GM18511 (cell line): ENCODE measurements at regions not wholly inside any gene's neighbourhood (a gene's known extent, or its start where the extent isn't known, plus 50 kb on each side); places are given as distances from the start of the nearest gene placed in this dataset.

ENCODE experiments used
- ATAC-seq: cut with Tn5 transposase; IDR thresholded peaks from one replicate; pipeline ENCODE4 v1.9.1; 2021; ENCODE audit warnings: mild to moderate bottlenecking, moderate library complexity; ENCODE audit not compliant: unreplicated experiment

DNA sequence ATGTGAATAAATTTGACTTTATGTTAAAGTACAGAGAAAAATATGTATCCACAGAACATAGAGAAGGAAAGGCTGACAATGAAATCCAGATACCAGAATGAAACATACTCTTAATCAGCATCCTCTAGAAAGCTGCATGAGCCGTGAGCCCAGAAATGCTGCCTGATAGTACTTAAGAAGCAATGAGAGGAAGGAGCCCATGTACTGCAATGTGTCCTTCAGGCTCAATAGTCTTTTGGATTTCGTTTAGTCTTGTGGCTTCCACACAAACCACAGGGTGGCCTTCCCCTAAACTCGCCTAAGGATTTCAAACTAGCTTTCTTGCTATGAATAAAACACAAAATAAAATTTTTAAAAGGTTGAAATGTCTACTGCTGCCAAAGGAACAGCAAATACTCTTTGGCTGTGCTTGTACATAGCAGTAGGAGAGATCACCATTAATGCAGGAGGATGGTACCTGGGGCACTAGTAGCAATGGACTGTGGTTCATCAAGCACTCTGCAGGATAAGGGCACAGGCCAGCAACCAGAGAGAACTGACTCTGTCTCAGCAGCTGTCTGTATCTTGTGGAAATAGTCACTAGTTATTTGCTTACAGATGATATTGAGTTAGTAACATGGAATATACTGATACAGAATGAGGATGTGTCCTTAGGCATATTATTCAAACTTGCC lies 988.3 kb upstream of the LRFN5 start:
- ATAC-seq: no peak

DNA sequence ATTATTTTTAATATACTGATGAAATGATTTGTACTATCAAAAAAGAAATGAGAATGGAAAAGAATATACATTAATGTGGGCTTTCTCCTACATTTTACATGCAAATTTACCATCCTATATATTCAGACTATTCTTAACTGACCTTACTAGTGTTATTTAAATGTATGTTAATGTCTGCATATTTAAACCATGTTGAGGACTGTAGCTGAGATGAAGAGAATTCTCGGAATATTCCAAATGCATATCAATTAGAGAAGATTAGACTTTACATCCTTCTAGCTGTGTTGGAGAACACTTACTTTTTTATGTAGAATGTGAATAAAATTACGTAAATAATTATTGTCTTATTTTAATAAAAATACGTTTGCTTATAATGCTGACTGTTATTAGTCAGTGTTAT lies 990.1 kb upstream of the LRFN5 start:
- ATAC-seq: no peak

DNA sequence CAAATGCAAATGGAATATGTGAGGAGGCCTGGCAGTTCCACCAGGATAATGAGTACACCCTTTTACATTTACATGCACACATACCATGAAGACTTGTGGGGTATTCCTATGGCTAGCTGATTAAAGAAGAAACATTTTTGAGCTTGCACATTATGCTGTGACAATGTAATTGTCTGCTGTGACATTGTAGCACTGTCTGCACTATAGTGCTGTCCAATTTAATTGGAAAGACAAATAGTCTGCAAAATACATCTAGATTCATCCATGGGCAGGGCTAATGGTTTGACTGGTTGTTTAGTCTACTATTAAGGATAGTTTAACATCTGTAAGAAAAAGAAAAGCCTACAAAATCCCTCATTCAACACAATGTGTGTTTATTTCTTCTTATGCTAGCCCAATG lies 1005.6 kb upstream of the LRFN5 start:
- no peak for ATAC-seq

DNA sequence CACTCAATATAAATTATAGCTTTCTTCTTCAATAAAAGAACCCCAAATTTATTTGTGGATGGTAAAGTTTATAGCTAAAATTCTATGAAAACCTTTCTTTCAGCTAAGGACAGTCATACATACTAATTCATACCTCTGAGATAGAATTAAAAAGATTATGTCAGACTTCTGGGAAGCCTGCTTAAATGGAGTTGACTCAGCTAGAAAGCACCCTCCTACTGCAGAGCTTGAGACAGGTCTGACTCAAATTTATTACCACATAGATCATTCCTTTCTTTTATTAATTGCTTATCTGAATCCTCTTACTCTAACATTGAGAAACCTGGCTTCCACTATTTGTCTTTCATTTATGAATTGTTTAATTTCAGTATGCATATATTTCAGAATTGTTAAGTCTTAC lies 1007.0 kb upstream of the LRFN5 start:
- ATAC-seq: no peak

DNA sequence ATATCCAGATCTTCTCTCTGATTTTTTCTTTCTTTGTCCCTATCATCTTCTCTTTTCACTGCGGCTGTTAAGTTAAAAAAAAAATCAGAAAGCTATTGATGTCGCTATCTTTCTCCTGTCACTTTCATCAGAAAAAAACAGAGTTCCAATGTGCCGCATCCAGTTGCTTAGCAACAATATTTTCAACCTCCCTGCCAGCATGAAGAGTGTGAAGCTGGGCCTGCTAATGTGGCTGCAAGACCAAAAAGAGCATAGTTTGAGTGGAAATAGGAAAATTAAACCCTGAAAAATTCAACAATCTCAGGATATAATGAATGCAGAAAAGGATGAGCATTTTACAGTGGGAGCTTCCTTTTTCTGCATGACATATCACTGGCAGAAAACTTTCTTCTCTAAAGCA lies 1025.4 kb upstream of the LRFN5 start:
- no peak for ATAC-seq

DNA sequence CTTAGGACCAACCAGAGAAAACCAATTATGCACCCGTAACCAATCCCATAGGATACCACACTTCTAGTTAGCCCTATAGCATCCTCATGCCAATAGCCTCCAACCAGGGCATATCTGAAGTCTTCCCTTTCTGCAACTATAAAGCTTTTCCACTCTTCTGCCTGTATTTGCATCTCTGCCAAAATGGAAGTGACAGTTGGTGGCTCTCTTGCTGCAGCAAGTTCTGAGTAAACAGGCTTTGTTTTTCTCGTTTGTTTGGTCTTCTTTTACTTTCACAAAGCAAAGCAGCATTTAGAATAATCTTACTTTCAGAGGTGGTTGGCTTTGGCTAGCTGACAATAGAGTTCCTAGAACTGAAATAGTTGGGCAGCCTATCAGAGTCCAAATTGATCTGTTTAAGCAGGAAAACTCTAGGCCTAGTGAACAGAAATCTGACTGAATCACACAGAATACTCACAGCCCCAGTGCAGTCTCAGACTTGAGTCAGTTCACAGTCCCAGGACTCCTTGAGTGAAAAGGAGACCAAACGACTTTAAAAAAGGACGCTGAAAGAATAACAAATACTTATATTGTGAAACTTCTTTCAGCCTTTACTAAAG lies 1029.7 kb upstream of the LRFN5 start:
- ATAC-seq: no peak

DNA sequence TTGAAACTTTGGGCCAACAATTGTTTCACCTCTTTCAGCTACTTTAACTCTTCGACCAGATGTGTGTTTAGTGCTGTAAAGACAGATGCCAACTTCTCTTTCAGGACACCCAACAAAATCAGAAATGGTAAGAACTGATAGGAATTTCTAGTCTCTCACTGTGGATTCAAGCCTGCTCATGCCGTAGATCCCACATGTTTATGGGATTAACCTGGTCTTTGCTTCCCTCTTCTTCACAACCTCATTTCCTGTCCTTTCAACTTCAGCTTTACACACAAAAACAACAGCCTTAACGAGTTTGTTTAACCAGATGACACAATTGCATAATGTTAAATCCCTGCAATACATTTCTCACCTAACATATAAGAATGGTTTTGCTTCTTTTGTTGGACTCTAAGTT lies 1031.9 kb upstream of the LRFN5 start:
- ATAC-seq: no peak

DNA sequence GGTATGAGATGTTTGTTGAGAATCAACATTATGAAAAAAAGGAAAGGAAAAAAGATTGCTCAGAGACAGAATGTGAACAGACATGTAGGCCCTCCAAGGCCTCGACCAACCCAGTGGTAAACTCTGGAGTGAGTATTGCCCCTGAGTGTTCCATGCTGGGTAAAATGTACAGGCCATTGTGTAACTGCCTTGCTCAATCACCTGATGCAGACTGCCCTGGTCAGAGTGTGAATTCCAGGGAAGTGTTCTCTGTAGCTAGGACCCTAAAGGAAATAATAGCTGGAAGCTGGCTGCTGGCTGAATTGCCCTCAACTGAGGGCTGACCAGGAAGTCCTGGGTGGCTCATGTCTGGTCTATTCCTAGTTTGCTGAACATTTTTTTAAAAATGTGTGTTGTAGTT lies 1081.4 kb upstream of the LRFN5 start:
- ATAC-seq: no peak

DNA sequence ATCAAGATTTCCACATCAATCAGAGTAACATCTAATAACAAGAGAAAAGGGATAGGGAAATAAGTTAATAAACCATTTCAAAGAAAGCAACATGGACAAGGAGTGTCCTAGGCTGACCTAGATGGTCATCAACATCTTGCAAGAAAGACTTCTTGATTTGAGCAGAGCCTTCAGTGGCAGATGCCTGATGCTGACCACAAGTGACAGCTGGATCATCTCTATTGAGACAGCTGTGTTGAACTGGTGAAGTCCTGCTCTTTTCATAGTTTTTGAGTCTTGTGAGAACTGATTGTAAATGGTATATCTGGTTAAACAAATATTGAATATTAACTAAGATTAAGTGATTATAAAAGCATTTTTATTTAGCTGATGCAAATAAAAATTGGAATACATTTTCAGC lies 1083.6 kb upstream of the LRFN5 start:
- no peak for ATAC-seq

DNA sequence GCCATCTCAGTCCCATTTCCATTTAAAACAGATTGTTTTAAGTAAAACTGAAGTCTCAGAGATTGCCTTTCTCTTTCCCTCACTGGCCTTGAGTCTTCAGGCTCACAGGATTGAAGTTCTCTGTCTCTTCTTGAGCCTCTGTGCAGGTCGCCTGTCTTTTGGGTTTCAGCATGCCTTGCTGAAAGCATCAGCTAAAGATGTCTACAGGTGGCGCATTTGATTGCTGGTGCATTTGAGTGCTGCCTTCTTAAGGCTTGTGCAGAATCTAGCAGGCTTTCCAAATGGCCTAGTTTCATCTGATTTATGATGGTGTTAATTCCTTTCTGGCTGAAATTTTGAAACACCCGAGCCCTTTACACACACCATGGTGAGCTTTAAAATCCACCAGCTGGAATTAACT lies 1062.2 kb upstream of the FBXO33 start:
- ATAC-seq: no peak

DNA sequence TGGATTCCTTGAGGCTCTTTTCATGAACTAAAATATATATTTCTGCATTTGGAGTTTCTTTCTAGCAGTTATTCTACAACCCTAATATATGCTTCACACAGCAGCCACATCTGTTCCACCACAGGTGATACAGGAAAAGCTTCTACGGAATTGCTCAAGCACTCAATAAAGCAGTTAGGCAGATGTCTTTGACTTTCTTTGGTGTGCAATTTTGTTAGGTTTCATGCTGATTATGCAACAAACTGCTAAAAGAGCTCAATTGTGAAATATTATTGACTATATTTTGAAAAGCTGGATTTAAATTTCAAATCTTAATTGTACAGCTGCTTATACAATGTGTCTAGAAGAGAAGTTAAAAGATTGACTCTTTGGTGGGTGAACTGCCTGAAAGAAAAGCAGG lies 1055.6 kb upstream of the FBXO33 start:
- no peak for ATAC-seq

DNA sequence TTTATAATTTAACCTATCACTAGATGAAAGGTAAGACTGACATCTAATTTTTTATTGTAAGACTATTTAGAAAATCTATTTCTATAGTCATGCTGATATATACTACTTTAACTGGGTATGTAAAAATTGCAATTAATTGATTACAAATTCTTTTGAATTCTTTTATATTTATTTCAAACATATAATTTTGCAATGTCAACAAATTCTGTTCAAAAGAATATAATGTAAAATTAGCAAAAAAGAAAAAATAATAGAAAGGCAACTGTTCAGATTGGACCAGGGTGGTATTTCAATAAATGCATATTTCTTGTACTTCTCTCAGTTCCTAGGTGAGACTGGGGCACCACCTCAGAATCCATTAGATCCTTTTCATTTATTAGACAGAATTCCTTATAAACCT lies 1053.5 kb upstream of the FBXO33 start:
- ATAC-seq: no peak

DNA sequence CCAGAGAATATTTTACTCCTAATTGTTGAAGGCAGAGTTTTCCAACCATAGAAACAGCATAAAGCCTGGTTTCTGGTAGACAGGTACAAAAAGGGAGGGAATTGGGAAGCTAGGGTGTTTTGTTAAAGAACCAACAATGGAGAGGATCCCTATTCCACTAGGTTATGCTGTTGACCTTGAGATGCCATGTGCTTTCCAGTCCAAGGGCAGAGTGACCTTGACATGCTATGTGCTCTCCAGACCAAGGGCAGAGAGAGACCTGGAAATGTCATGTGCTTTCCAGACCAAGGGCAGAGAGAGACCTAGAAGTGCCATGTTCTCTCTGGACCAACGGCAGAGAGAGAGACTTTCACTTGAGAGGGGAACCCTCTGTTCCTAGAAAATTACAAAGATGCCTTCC lies 1043.8 kb upstream of the FBXO33 start:
- no peak for ATAC-seq

DNA sequence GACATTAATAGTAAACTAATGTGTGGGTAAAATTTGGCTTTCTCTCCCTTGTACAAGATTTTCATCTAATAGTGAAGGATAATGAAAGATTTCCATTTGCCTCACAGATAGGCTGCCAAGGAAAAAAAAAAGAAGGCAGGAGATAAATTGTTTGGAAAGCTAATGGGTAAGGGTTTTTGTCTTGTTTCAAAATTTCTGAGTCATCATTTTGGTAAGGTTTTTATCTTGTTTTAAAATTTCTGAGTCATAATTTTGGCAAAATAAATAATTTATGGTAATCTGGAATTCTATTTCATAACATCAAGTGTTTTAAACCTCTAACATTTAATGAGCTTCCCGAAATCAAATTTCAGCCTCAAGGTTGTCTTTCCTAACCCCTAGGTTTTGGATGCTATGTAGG lies 1035.7 kb upstream of the FBXO33 start:
- no peak for ATAC-seq

DNA sequence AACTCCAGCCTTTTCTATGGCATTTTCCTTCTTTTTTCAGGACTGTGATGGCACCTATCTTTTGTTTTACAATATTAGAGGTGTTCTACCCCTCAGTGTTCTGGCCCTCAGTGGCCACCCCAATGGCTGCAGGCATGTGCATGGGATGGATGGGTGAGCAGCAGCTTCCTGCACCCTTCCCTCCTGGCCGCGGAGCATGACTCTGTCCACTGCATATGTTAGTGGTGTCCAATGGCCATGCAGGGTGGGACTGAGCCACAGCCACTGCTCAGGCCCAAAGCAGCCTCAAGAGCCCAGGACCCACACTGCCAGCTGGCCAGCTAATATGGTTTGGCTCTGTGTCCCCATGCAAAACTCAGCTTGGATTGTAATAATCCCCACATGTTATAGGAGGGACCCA lies 1032.3 kb upstream of the FBXO33 start:
- no peak for ATAC-seq

DNA sequence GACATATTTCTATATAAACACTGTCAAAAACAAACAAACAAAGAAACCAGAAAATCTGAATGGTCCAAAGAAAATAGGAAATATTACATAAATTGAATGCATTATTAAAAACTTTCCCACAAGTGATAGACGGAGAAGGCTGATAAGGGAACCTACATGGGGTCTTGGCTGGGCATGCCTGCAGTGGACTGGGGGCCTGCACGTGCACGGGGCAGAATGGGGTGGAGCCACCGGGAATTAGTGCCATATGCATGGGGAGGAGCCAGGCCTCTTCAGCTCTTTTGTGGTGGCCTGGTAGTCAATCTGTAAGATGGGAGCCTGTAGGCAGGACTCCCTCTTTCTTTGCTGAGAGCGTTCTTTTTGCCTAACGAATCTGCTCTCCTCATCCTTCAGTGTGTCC lies 1031.7 kb upstream of the FBXO33 start:
- no peak for ATAC-seq

DNA sequence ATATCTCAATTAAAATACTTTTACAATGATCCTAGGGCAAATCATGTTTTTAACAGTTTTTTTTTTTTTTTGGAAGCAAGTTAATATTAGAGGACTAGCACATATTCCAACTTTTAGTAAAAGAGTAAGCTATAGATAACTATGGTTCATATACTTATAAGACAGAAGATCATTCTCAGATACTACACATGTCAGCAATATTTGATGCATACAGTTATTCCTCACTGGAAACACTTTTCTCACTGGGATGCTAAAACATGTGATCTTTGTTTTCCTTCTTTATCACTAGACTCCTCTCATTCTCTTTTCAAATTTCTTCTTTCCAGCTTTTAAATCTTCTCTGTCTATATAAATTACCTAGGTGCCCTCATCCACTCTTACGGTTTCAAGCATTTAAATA lies 1020.4 kb upstream of the FBXO33 start:
- no peak for ATAC-seq

DNA sequence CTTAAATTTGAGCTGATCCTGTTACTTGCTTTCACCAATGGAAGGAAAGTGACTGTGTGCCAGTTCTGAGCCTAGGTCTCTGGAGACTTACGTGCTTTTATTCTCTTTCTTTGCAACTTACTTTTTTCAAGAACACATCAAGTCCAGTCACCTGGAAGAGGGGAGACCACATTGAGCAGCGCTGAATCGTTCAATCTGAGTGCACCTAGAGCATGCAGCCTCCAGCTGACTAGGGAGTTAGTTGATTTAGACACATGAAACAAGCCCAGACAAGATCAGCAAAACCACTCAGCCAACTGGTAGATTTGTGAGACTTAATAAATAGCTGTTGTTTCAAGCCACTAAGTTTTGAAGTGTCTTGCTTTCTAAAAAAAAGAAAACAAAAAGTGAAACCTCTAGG lies 1014.8 kb upstream of the FBXO33 start:
- ATAC-seq: peak; percentile 48

DNA sequence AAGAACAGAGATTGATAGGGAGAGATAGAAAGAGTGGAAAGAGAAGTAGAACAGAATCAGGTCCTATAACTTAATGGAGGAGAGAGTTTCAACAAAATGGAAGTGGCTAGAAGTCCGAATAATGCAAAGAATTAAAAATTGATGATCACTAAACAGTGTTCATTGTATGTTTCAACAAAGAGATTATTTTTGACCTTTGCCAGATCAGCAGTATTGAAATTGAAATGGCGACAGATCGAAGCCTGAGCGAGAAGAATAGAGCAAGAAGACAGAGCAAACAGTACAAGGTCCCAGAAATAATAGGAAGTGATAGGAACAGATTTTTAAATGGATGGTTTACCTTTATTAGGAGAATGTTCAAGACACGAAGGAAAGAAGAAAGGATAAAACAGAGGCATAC lies 1012.8 kb upstream of the FBXO33 start:
- no peak for ATAC-seq

DNA sequence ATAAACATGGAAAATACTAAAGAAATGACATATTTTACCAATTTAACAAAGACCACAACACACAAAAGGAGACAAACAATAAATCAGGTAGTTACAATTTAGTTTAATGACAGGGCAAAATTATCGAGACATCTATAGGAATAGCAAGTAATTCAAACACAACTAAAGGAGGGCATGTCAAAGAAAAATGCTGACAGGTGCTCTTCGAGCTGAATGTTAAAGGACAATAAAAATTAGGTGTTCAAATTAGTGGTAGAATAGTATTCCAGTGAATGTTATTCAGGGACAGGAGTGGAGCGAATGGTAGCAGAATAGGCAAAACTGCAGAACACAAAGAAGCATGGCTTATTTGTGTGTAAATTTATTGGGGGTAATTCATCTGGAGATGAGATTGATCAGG lies 1004.3 kb upstream of the FBXO33 start:
- no peak for ATAC-seq

DNA sequence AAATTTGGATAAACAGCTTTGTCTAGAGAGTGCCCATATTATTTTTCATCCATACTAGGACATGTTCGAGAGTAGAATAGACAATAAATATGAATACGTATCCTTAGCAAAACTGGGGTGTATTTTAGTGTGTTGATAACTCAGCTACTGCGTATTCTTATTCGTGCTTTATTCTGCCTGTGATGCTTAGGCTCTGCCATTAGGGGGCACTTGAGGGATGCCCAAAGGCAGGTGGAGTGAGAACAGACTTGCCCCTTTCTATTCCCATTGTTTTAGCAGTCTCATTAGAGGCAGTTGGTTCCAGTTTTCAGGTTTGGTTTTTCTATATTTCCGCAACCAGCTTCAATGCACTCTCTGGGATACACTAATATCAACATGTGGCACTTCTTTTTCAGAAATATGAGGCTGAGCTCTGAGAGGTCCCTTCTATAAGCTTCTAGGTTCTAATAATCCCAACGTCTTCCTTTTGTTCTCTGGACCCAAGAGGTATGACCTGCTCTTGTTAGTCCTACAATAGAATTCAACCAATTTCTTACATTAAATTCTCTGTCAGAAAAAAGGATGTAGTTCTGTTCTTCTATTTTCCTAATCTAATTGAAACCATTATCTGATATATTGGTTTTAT lies 985.7 kb upstream of the FBXO33 start:
- ATAC-seq: peak; percentile 86

DNA sequence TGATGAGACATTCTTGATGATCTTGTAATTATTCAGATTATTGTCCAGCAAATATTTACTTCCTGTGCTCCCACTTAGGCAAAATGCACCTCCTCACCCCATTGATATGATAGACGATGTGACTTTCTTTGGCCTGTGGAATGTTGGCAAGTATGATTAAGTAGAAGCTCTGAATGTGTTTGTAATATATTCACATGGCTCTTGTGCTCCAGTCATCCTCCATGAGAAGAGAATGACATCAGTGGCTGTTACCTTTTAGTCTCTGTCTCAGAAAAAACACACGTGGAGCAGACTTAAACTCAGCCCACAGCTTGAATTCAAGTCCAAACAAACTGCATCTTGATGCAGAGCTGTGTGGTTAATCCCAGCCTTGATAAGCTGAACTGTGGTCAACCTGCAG lies 984.3 kb upstream of the FBXO33 start:
- ATAC-seq: no peak

DNA sequence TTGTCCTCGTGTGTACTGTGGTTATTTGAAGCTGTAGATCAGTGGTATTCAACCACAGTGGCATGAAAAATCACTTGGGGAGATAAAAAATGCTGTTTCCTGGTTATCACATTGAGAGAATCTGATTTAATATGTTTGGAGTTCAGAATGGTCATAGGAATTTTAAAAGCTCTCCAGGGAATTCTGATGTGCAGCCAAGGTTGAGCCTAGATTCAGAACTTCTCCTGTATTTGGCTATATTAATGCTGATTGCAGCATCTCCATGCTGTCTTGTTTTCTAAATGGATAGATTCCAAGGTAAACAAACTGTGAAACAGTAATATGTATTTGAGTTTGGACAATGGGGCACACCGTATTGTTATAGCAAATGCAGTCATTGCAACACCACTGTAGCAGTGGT lies 982.2 kb upstream of the FBXO33 start:
- no peak for ATAC-seq
